DND-41 (cell line): ENCODE measurements at regions not wholly inside any gene's neighbourhood (a gene's known extent, or its start where the extent isn't known, plus 50 kb on each side); places are given as distances from the start of the nearest gene placed in this dataset.
"Not testable (repeated sequence)": the region's sequence is repeated elsewhere in the genome, so short reads cannot be mapped to it uniquely, and the experiment has no call there.

Experiments used
- ATAC-seq: fragments of 200-7000 bp; cut with Tn5 transposase; 3 replicates; pipeline ENCODE4 v1.9.1; 2021; ENCODE audit warnings: low read depth; ENCODE audit not compliant: insufficient read depth
- DNase-seq: peaks from one replicate; pipeline ENCODE4 v3.0.0-alpha.2; 2020
- H2AFZ ChIP-seq: 2 replicates; pipeline ENCODE4 v1.6.0; 2012; ENCODE audit warnings: low read depth, low read length
- H3K27ac ChIP-seq: 2 replicates; pipeline ENCODE4 v1.5.1; 2012; ENCODE audit warnings: low read length, inconsistent platforms
- H3K27me3 ChIP-seq: fragments of 200-600 bp; sonication (generic); 2 replicates; pipeline ENCODE4 v1.6.0; 2012; ENCODE audit warnings: low read length, mild to moderate bottlenecking, inconsistent platforms; ENCODE audit not compliant: insufficient read depth, poor library complexity
- H3K36me3 ChIP-seq: 2 replicates; pipeline ENCODE4 v1.5.1; 2012; ENCODE audit warnings: low read length, inconsistent platforms; ENCODE audit not compliant: insufficient read depth
- H3K4me1 ChIP-seq: 2 replicates; pipeline ENCODE4 v1.5.1; 2012; ENCODE audit warnings: mild to moderate bottlenecking, low read length; ENCODE audit not compliant: insufficient read depth
- H3K4me2 ChIP-seq: 2 replicates; pipeline ENCODE4 v1.6.0; 2012; ENCODE audit warnings: mild to moderate bottlenecking, moderate library complexity, low read length, inconsistent platforms; ENCODE audit not compliant: insufficient read depth
- H3K4me3 ChIP-seq, 2 experiments: fragments of 200-600 bp in 1 of 2; shearing (Covaris generic) in 1 of 2; 2 replicates each; pipeline ENCODE4 v1.5.1; 2012 to 2016; ENCODE audit warnings: inconsistent platforms in 2 of 2, low read length in 2 of 2, mild to moderate bottlenecking in 2 of 2, low read depth in 1 of 2, moderate library complexity in 1 of 2
- H3K79me2 ChIP-seq: 2 replicates; pipeline ENCODE4 v1.6.0; 2012; ENCODE audit warnings: low read length, inconsistent platforms; ENCODE audit not compliant: insufficient read depth
- H3K9ac ChIP-seq: 2 replicates; pipeline ENCODE4 v1.6.0; 2012; ENCODE audit warnings: low read depth, mild to moderate bottlenecking, inconsistent platforms, low read length, moderate library complexity
- H3K9me3 ChIP-seq: 2 replicates; pipeline ENCODE4 v1.5.1; 2012; ENCODE audit warnings: low read length, moderate library complexity, mild to moderate bottlenecking, inconsistent platforms; ENCODE audit not compliant: insufficient read depth, severe bottlenecking
- H4K20me1 ChIP-seq: 2 replicates; pipeline ENCODE4 v1.6.0; 2012; ENCODE audit warnings: low read length; ENCODE audit not compliant: insufficient read depth
- EZH2 ChIP-seq: IDR thresholded peaks from 3 replicates; pipeline ENCODE4 v1.6.1; 2012; ENCODE audit warnings: borderline replicate concordance, low read depth, mild to moderate bottlenecking, moderate library complexity, low read length, inconsistent platforms; ENCODE audit not compliant: severe bottlenecking
- TF ChIP-seq, protein P1 (sequence below): IDR thresholded peaks from 2 replicates; pipeline ENCODE4 v1.5.1; 2012; ENCODE audit warnings: borderline replicate concordance, low read length, moderate library complexity, mild to moderate bottlenecking; ENCODE audit not compliant: poor library complexity, severe bottlenecking; ENCODE audit errors: extremely low read depth

DNA sequence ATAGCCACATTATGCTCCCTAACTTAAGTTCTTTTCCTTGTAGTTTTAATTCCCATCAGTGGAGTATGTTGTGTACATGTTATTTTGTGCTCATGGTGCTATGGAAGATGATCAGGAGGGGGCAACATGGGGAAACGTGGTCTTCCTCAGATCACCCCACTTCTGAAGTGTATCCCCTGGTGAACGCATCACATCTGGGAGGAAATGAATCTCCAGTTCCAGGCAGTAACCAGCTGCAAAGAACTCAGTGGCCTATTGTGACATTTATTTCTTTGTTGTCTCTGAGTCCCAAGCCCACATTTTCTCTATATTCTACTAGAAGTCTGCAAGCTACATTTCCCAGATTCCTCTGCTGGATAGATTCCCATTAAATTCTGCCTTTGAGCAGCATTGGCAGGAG lies 217.0 kb downstream of the SATB1 start:
- no peaks in the 10 kb centered on the region for H3K36me3 ChIP-seq
- no peaks in the 10 kb centered on the region for H3K27me3 ChIP-seq
- DNase-seq (no peak), ATAC-seq (peak; percentile 47; the same call in 1 of the 3 replicates)
- peak overlapping the region; percentile 40 for H3K27ac ChIP-seq
- H3K4me3 ChIP-seq, result no peak overlapping the region
- TF ChIP-seq EZH2, result no peak
- TF ChIP-seq, protein P1, sequence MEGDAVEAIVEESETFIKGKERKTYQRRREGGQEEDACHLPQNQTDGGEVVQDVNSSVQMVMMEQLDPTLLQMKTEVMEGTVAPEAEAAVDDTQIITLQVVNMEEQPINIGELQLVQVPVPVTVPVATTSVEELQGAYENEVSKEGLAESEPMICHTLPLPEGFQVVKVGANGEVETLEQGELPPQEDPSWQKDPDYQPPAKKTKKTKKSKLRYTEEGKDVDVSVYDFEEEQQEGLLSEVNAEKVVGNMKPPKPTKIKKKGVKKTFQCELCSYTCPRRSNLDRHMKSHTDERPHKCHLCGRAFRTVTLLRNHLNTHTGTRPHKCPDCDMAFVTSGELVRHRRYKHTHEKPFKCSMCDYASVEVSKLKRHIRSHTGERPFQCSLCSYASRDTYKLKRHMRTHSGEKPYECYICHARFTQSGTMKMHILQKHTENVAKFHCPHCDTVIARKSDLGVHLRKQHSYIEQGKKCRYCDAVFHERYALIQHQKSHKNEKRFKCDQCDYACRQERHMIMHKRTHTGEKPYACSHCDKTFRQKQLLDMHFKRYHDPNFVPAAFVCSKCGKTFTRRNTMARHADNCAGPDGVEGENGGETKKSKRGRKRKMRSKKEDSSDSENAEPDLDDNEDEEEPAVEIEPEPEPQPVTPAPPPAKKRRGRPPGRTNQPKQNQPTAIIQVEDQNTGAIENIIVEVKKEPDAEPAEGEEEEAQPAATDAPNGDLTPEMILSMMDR, result no peak
- no peak overlapping the region for H3K9ac ChIP-seq
- H3K9me3 ChIP-seq, result no peaks in the 10 kb centered on the region
- no peaks in the 10 kb centered on the region for H3K79me2 ChIP-seq
- no peak overlapping the region for H3K4me2 ChIP-seq
- peak overlapping the region; percentile 33; the same call in 1 of the 2 replicates for H2AFZ ChIP-seq
- no peaks in the 10 kb centered on the region for H4K20me1 ChIP-seq
- peaks cover 27% of the 10 kb centered on the region for H3K4me1 ChIP-seq

DNA sequence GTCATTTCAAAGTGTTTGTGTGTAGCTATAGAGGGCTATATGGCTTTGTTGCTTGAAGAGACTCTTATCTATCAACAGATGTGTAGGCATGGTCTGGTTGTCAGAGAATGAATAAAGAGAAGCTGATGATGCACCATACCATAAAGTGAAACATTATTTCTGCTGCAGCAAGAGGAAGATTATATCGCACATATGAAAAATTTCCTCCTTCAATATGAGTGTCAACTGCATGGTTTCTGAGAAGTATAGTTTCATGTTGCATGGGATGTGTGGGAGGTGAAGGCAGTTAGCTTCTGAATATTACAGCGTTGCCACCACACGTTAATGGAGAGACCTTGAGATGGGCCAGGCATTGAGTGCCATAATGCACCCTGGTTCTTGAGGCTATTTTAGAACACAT lies 217.9 kb downstream of the SATB1 start:
- Histone ChIP-seq H3K9ac (no peak overlapping the region), H3K4me3 (no peak overlapping the region), H3K27ac (no peak overlapping the region), H3K36me3 (no peaks in the 10 kb centered on the region), H3K9me3 (no peaks in the 10 kb centered on the region), H4K20me1 (no peaks in the 10 kb centered on the region), H3K79me2 (no peaks in the 10 kb centered on the region), H3K27me3 (no peaks in the 10 kb centered on the region), H3K4me1 (peaks cover 27% of the 10 kb centered on the region), H2AFZ (no peak overlapping the region), H3K4me2 (no peak overlapping the region)
- ATAC-seq, result no peak
- no peak for DNase-seq
- TF ChIP-seq, protein P1, result no peak
- no peak for TF ChIP-seq EZH2

DNA sequence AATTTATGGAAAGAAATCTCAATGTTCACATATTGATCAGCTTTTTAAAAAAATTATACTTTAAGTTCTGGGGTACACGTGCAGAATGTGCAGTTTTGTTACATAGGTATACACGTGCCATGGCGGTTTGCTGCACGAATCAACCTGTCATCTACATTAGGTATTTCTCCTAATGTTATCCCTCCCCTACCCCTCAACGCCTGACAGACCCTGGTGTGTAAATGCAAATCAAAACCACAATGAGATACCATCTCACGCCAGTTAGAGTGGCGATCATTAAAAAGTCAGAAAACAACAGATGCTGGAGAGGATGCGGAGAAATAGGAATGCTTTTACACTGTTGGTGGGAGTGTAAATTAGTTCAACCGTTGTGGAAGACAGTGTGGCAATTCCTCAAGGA lies 219.4 kb downstream of the SATB1 start:
- DNase-seq, H3K27me3 ChIP-seq, H4K20me1 ChIP-seq, H3K4me2 ChIP-seq, ATAC-seq, H3K4me3 ChIP-seq, H2AFZ ChIP-seq, H3K27ac ChIP-seq, H3K79me2 ChIP-seq, H3K9ac ChIP-seq, H3K36me3 ChIP-seq, H3K9me3 ChIP-seq: not testable (repeated sequence)
- peaks cover 13% of the 10 kb centered on the region for H3K4me1 ChIP-seq

DNA sequence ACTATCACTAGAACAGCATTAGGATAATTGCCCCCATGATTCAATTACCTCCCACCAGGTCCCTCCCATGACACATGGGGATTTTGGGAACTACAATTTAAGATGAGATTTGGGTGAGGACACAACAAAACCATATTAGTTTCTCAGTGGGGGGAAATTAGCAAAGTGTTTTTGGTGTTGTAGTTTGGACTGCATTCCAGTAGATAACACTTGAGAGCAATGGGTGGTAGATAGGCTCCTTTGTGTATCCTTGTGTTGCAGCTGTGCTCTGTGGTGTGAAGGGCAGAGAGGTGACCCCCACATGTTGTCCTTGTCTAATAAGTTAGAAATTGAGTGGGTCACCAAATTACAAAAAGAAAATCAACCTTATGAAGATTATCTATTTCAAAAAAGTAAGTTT lies 223.8 kb downstream of the SATB1 start:
- TF ChIP-seq, protein P1, result no peak
- no peak for TF ChIP-seq EZH2
- Histone ChIP-seq H2AFZ (no peak overlapping the region), H3K9me3 (peaks cover 9% of the 10 kb centered on the region), H3K4me1 (no peaks in the 10 kb centered on the region), H3K27ac (no peak overlapping the region), H3K79me2 (no peaks in the 10 kb centered on the region), H3K27me3 (no peaks in the 10 kb centered on the region), H3K4me2 (no peak overlapping the region), H3K36me3 (no peaks in the 10 kb centered on the region), H3K4me3 (no peak overlapping the region), H3K9ac (no peak overlapping the region), H4K20me1 (no peaks in the 10 kb centered on the region)
- DNase-seq (no peak), ATAC-seq (no peak)
